BJ (cell line): ENCODE measurements at regions not wholly inside any gene's neighbourhood (a gene's known extent, or its start where the extent isn't known, plus 50 kb on each side); places are given as distances from the start of the nearest gene placed in this dataset.

Experiments used
- CTCF ChIA-PET: fragments of 350-600 bp; formaldehyde crosslinking; extraction: SDS; loops from one replicate; lab custom pipeline; 2021; ENCODE audit warnings: antibody characterized with exemption, inconsistent platforms; lab: Yijun Ruan, JAX
- POLR2A ChIA-PET: fragments of 300-600 bp; sonication (Branson Sonifier 250); formaldehyde crosslinking; extraction: SDS; loops from one replicate; lab custom pipeline; 2021; ENCODE audit warnings: antibody characterized with exemption; lab: Charles Lee
- DNase-seq: peaks from one replicate; pipeline ENCODE4 v3.0.0-alpha.2; 2011; ENCODE audit warnings: low read depth
- H3K27me3 ChIP-seq: 2 replicates; pipeline ENCODE4 v1.6.0; 2011; ENCODE audit warnings: low read length; ENCODE audit not compliant: control insufficient read depth, insufficient read depth
- H3K36me3 ChIP-seq: 2 replicates; pipeline ENCODE4 v1.5.1; 2011; ENCODE audit warnings: low read length; ENCODE audit not compliant: control insufficient read depth, insufficient read depth
- H3K4me3 ChIP-seq: 2 replicates; pipeline ENCODE4 v1.5.1; 2011; ENCODE audit warnings: low read depth, mild to moderate bottlenecking, control low read depth, low read length
- TF ChIP-seq, protein P1 (sequence below): IDR thresholded peaks from 2 replicates; pipeline ENCODE4 v1.5.1; 2011; ENCODE audit warnings: low read depth, mild to moderate bottlenecking, control low read depth, inconsistent platforms, low read length, moderate library complexity; ENCODE audit not compliant: insufficient read depth

DNA sequence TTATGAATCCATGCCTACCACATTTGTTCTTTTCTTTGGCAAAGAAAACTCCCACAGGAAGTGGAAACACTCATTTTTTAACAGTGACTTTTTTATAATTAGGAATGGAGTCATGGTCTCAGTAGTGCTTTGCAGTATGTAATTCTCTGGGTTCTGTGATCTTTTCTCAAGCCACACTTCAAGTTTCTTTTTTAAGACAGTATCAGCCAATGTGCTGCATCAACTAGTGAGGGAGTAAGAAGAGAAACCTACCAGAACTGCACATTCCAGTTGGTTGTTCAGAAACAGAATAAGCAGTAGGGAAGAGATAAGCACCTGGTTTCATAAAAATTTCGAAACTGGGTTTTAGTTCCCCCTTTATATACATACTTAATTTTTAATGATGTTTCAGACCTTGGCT lies 126.3 kb downstream of the FOXB1 start:
- TF ChIP-seq, protein P1, sequence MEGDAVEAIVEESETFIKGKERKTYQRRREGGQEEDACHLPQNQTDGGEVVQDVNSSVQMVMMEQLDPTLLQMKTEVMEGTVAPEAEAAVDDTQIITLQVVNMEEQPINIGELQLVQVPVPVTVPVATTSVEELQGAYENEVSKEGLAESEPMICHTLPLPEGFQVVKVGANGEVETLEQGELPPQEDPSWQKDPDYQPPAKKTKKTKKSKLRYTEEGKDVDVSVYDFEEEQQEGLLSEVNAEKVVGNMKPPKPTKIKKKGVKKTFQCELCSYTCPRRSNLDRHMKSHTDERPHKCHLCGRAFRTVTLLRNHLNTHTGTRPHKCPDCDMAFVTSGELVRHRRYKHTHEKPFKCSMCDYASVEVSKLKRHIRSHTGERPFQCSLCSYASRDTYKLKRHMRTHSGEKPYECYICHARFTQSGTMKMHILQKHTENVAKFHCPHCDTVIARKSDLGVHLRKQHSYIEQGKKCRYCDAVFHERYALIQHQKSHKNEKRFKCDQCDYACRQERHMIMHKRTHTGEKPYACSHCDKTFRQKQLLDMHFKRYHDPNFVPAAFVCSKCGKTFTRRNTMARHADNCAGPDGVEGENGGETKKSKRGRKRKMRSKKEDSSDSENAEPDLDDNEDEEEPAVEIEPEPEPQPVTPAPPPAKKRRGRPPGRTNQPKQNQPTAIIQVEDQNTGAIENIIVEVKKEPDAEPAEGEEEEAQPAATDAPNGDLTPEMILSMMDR = no peak
- H3K36me3 ChIP-seq = no peaks in the 10 kb centered on the region
- H3K27me3 ChIP-seq = 0 out of 2 replicates have a peak, but pooled peaks cover 3% of the 10 kb centered on the region
- ChIA-PET POLR2A (no interaction called here), CTCF (interaction anchor here (0.9 kb wide), 1 partner anchor 14 kb away, joined by 3 read pairs; no protein-coding TSS in a partner anchor)
- H3K4me3 ChIP-seq = no peak overlapping the region
- no peak for DNase-seq

DNA sequence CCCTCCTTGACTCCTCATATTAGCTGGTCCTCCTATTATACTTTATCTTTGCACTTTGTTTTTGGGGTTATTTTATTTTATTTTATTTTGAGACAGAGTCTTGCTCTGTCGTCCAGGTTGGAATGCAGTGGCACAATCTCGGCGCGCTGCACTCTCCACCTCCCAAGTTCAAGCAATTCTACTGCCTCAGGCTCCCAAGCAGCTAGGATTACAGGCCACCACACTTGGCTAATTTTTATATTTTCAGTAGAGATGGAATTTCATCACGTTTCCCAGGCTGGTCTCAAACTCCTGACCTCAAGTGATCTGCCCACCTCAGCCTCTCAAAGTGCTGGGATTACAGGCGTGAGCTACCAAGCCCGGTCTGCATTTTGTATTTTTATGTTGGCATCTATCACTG lies 126.7 kb downstream of the FOXB1 start:
- no peaks in the 10 kb centered on the region for H3K36me3 ChIP-seq
- CTCF ChIA-PET = interaction anchor here (0.9 to 1.4 kb wide), 2 partner anchors 10 to 15 kb away, joined by 3 read pairs; no protein-coding TSS in a partner anchor
- POLR2A ChIA-PET = no interaction called here
- TF ChIP-seq, protein P1 = no peak
- DNase-seq = no peak
- no peak overlapping the region for H3K4me3 ChIP-seq
- 0 out of 2 replicates have a peak, but pooled peaks cover 3% of the 10 kb centered on the region for H3K27me3 ChIP-seq

DNA sequence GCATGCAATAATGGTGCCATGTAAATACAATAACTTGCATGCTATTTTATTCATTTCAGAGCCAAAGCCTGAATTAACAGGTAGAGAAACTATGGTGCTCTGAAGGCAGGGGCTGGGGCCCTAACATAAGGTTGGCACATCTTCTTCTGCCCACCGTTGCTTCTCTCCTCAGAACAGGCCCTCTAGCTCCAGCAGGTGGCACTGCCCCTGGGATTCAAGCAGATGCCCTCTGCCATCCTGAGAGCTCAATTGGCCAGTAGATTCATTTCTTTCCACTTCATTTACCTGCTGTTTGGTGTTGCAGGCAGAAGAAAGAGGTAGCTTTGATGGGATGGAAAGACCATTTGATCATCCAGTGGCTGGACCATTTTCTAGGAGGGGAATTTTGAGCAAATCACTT lies 130.5 kb downstream of the FOXB1 start:
- ChIA-PET POLR2A (no interaction called here), CTCF (interaction anchor here (0.6 to 0.8 kb wide), 2 partner anchors 17 to 205 kb away, joined by 3 to 4 read pairs; no protein-coding TSS in a partner anchor)
- no peak for DNase-seq
- Histone ChIP-seq H3K36me3 (no peaks in the 10 kb centered on the region), H3K4me3 (no peak overlapping the region), H3K27me3 (no peaks in the 10 kb centered on the region; the same call in 1 of the 2 replicates)
- TF ChIP-seq, protein P1 = no peak

DNA sequence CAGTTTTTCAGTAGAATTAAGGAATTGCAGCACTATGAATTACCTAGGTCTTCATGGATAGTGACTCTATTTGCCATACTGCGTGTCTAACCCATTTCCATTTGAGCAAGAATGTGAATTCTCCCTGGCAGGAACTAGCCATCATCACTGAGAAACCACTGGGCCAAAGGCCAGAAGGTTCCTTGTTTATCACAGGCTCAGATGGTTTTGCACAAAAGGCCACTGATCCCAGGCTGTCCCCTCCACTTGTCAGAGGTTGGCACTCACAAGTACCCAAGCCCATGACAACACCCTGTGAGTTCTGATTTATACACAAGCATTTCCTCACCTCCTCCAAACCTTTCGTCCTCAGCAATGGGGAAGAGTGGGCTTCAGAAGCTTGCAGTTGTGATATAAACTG lies 131.8 kb downstream of the FOXB1 start:
- H3K4me3 ChIP-seq = no peak overlapping the region
- ChIA-PET CTCF (interaction anchor here (0.6 to 3.2 kb wide), 5 partner anchors 9 to 1749 kb away, joined by 3 to 16 read pairs (median 3); no protein-coding TSS in a partner anchor), POLR2A (no interaction called here)
- no peak for DNase-seq
- TF ChIP-seq, protein P1 = no peak
- H3K27me3 ChIP-seq = no peaks in the 10 kb centered on the region; the same call in 1 of the 2 replicates
- H3K36me3 ChIP-seq = no peaks in the 10 kb centered on the region

DNA sequence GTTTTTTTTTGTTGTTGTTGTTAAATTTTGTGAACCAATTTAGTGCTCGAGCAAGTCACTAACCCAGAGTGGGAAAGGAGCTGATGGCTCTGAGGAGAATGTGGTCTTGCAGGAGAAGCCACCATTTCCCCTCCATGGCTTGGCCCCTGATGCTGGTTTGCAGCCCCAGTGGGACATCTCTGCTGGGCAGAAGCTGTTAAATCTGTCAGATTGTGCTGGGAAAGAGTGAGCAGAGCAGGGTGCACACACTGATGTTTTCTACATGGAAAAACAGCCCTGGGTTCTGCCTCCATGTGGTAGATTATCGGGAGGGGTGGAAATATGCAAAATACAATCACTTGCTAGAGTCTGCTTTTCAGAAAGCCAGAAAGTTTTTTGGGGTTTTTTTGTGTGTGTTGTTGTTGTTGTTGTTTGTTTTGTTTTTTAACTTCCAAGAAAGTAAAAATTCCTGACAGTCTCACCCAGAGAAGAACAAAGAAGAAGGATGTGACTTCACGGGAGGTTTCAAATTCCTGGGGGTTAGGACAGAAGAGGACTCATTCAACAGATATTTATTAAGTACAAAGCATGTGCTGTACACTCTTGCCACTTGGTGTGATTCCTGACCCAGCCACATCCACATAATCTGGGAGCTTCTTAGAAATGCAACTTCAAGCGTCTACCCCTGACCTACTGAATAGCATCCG lies 133.7 kb downstream of the FOXB1 start:
- TF ChIP-seq, protein P1 = no peak
- POLR2A ChIA-PET = no interaction called here
- Histone ChIP-seq H3K27me3 (no peaks in the 10 kb centered on the region; the same call in 1 of the 2 replicates), H3K4me3 (no peak overlapping the region), H3K36me3 (no peaks in the 10 kb centered on the region)
- no peak for DNase-seq
- CTCF ChIA-PET = interaction anchor here (0.7 to 3.2 kb wide), 5 partner anchors 10 to 21 kb away, joined by 3 to 16 read pairs (median 4); no protein-coding TSS in a partner anchor
